Limb (tissue), 2 donors: ENCODE measurements at regions not wholly inside any gene's neighbourhood (a gene's known extent, or its start where the extent isn't known, plus 50 kb on each side); places are given as distances from the start of the nearest gene placed in this dataset.
A peak's percentile ranks its signal among the peaks of the same experiment; 100 is the strongest.
"Not testable (repeated sequence)": the region's sequence is repeated elsewhere in the genome, so short reads cannot be mapped to it uniquely, and the experiment has no call there.

ENCODE experiments used
- DNase-seq, 2 donors: peaks; one replicate each; pipeline ENCODE4 v3.0.0-alpha.2; 2016; ENCODE audit errors: extremely low spot score in 2 of 2

GRCh38 chr5:115691814-115692213 is 66.0 kb upstream of the TMED7 start:
- DNase-seq: not testable (repeated sequence)

DNA sequence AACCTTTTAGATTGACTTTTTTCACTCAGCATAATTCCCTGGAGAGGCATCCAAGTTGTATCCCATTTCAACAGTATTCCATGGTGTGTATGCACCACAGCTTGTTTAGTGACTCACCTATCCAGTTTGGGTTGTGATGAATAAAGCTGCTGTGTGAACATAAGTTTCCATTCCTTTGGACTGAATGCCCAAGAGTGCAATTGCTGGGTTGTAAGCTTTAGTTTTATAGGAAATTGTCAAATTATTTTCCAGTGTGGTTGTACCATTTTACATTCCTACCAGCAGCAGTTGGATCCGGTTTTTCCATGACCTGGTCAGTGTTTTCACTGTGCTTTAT is 60.9 kb upstream of the TMED7 start:
- DNase-seq: peak in 1 of 2 donors; percentile 65

DNA sequence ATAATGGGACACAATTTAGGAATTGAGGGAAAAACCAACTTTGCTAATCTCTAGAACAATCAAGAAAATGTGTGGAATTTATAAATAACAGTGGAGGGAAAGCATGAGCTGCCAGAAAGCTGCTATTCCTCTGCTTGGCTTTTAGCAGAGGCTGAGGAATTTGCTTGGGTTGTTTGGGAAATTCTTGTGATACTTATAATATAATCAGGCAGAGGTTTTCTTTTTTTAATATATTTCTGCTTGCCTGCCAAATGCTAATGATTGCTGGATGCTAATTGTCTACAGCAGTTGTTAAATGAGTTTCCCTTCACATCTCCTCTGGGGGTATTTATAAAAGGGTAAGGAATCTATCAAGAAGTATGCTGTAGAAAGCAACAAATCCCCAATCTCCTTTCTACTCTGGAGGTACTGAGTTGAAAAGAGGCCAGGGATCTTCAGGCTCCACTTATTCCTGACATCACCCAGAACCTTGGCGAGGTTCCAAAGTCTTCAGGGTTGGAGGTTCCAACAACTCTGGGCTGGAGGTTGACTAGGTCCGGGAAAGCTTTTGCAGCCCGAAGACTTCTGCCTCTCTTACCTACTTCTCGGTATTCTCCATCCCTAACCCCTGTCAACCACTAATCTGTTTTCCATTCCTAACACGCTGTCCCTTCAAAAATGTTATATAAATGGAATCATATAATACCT is 60.4 kb upstream of the TMED7 start:
- peak; percentile 45 to 56 for DNase-seq

- DNase-seq: no peak
These were observed 59.7 kb upstream of the TMED7 start for GRCh38 chr5:115685490-115685889.

- DNase-seq: no peak
These were observed 58.7 kb upstream of the TMED7 start for GRCh38 chr5:115684513-115685037.

DNA sequence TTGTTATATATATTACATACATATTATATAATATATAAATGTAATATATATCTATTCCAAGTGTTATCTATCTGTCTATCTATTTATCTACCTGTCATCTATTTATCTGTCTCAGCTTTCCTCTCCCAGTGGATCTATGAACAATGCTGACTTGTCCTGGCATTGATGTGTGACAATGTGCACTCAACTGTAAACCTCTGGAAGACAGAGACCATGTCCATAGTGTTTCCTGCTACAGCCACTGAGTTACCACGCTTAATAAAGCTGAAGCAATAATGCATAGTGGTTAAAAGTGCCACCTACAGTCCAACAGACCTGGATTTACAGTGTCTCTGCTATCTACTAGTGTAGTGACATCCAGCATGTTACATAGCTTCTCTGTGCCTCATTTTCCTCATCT is 57.2 kb upstream of the TMED7 start:
- DNase-seq: no peak
